ENCODE measurements at regions not wholly inside any gene's neighbourhood (a gene's known extent, or its start where the extent isn't known, plus 50 kb on each side); places are given as distances from the start of the nearest gene placed in this dataset.

GRCh38 chr20:17884307-17885003 lies 84.1 kb downstream of the SNX5 start:
- no peak for DNase-seq (ENCODE audit: low spot score)
- no peak for TF ChIP-seq CTCF (IDR thresholded peaks at IDR 0.05; ENCODE audit: borderline replicate concordance, control extremely low read depth, extremely low read depth, insufficient read depth, missing control alignments)
- in situ Hi-C loops (cut with MboI; ENCODE audit: low sequenced_read_pairs, unreplicated experiment) = no loop called here

- in situ Hi-C loops (cut with MboI; ENCODE audit: low sequenced_read_pairs, unreplicated experiment) = no loop called here
- DNase-seq (ENCODE audit: low spot score) = no peak
- TF ChIP-seq CTCF (IDR thresholded peaks at IDR 0.05; ENCODE audit: borderline replicate concordance, control extremely low read depth, extremely low read depth, insufficient read depth, missing control alignments) = no peak
These were observed 84.8 kb downstream of the SNX5 start for GRCh38 chr20:17883592-17884306.

GRCh38 chr20:17882834-17883591 lies 85.6 kb downstream of the SNX5 start:
- no peak for DNase-seq (ENCODE audit: low spot score)
- in situ Hi-C loops (cut with MboI; ENCODE audit: low sequenced_read_pairs, unreplicated experiment) = no loop called here
- TF ChIP-seq CTCF (IDR thresholded peaks at IDR 0.05; ENCODE audit: borderline replicate concordance, control extremely low read depth, extremely low read depth, insufficient read depth, missing control alignments) = no peak

GRCh38 chr20:17882065-17882833 lies 86.3 kb downstream of the SNX5 start:
- no peak for TF ChIP-seq CTCF (IDR thresholded peaks at IDR 0.05; ENCODE audit: borderline replicate concordance, control extremely low read depth, extremely low read depth, insufficient read depth, missing control alignments)
- no peak for DNase-seq (ENCODE audit: low spot score)
- in situ Hi-C loops (cut with MboI; ENCODE audit: low sequenced_read_pairs, unreplicated experiment) = no loop called here

- no peak for DNase-seq (ENCODE audit: low spot score)
- no peak for TF ChIP-seq CTCF (IDR thresholded peaks at IDR 0.05; ENCODE audit: borderline replicate concordance, control extremely low read depth, extremely low read depth, insufficient read depth, missing control alignments)
- in situ Hi-C loops (cut with MboI; ENCODE audit: low sequenced_read_pairs, unreplicated experiment) = no loop called here
These were observed 86.9 kb downstream of the SNX5 start for GRCh38 chr20:17881741-17882064.
